ENCODE measurements at regions not wholly inside any gene's neighbourhood (a gene's known extent, or its start where the extent isn't known, plus 50 kb on each side); places are given as distances from the start of the nearest gene placed in this dataset.

DNA sequence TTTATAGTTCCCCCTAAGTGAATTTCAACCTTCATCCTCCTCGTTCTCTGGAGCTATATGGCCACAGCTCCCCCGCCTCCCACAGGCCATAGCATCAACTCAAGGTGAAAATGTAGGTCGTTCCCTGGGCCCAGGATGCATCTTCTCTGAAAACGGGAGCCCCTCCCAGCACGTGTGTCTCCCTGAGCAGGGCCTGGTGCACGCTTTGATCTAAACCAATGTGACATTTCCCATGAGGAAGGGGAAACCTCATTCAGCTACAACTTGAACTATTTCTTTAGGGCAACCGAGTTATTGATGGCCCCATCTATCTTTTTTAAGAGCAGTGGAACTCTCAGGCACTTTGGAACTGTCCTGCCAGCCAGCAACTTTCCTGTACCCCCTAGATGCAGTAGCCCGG is 57.8 kb upstream of the BACE2 start:
- H3K27ac ChIP-seq (ENCODE audit: low read length): no peak overlapping the region
- H3K9ac ChIP-seq (ENCODE audit: low read depth, low read length): no peak overlapping the region
- H3K9me3 ChIP-seq (ENCODE audit: insufficient read depth, low read depth, low read length): no peaks in the 10 kb centered on the region
- H3K4me1 ChIP-seq (ENCODE audit: insufficient read depth, low read length): peaks cover 7% of the 10 kb centered on the region; the same call in 1 of the 2 replicates
- H3K36me3 ChIP-seq (ENCODE audit: insufficient read depth, low read depth, low read length): no peaks in the 10 kb centered on the region
- no peaks in the 10 kb centered on the region for H3K27me3 ChIP-seq (ENCODE audit: insufficient read depth, low read length)
- no peak overlapping the region for H3K4me3 ChIP-seq (ENCODE audit: low read length)

- Histone ChIP-seq H3K36me3 (ENCODE audit: insufficient read depth, low read depth, low read length) (no peaks in the 10 kb centered on the region), H3K27ac (ENCODE audit: low read length) (no peak overlapping the region), H3K27me3 (ENCODE audit: insufficient read depth, low read length) (no peaks in the 10 kb centered on the region), H3K9me3 (ENCODE audit: insufficient read depth, low read depth, low read length) (no peaks in the 10 kb centered on the region), H3K4me1 (ENCODE audit: insufficient read depth, low read length) (peaks cover 7% of the 10 kb centered on the region; the same call in 1 of the 2 replicates), H3K4me3 (ENCODE audit: low read length) (no peak overlapping the region), H3K9ac (ENCODE audit: low read depth, low read length) (no peak overlapping the region)
These were observed 57.3 kb upstream of the BACE2 start for GRCh38 chr21:41110664-41111063.

DNA sequence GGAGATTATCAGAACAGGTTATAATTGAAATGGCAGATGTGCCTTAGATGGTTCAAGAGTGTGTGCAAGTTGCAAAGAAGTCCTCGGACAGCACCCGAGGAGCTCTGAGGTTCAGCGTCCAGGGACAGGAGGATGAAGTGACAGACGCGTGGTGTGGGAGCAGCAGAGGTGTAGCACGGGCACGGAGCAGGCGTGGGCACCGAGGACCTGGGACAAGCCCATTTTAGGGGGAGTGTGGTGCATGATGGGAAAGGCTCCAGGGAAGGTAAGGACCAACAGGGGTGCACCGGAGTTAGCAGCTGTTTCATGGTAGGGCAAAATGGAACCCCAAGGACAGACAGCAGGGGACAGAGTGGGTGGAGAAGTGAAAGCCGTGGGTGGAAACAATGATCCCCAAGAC is 56.3 kb upstream of the BACE2 start:
- Histone ChIP-seq H3K9me3 (ENCODE audit: insufficient read depth, low read depth, low read length) (no peaks in the 10 kb centered on the region), H3K4me3 (ENCODE audit: low read length) (no peak overlapping the region), H3K4me1 (ENCODE audit: insufficient read depth, low read length) (peaks cover 7% of the 10 kb centered on the region; the same call in 1 of the 2 replicates), H3K27me3 (ENCODE audit: insufficient read depth, low read length) (no peaks in the 10 kb centered on the region), H3K27ac (ENCODE audit: low read length) (no peak overlapping the region), H3K9ac (ENCODE audit: low read depth, low read length) (no peak overlapping the region), H3K36me3 (ENCODE audit: insufficient read depth, low read depth, low read length) (no peaks in the 10 kb centered on the region)

- H3K27ac ChIP-seq (ENCODE audit: low read length): no peak overlapping the region
- H3K4me3 ChIP-seq (ENCODE audit: low read length): no peak overlapping the region; the same call in 1 of the 2 replicates
- no peak overlapping the region for H3K9ac ChIP-seq (ENCODE audit: low read depth, low read length)
These were observed 54.9 kb upstream of the BACE2 start for GRCh38 chr21:41112740-41113692.

GRCh38 chr21:41115851-41116250 is 52.1 kb upstream of the BACE2 start:
- H3K9me3 ChIP-seq (ENCODE audit: insufficient read depth, low read depth, low read length): no peaks in the 10 kb centered on the region
- H3K4me1 ChIP-seq (ENCODE audit: insufficient read depth, low read length): peaks cover 7% of the 10 kb centered on the region; the same call in 1 of the 2 replicates
- no peak overlapping the region for H3K4me3 ChIP-seq (ENCODE audit: low read length)
- no peaks in the 10 kb centered on the region for H3K36me3 ChIP-seq (ENCODE audit: insufficient read depth, low read depth, low read length)
- H3K27me3 ChIP-seq (ENCODE audit: insufficient read depth, low read length): no peaks in the 10 kb centered on the region
- no peak overlapping the region for H3K9ac ChIP-seq (ENCODE audit: low read depth, low read length)
- H3K27ac ChIP-seq (ENCODE audit: low read length): no peak overlapping the region

More at GRCh38 chr21:41112740-41113692, 54.9 kb upstream of the BACE2 start:
- H3K36me3 ChIP-seq (ENCODE audit: insufficient read depth, low read depth, low read length): no peaks in the 10 kb centered on the region
- no peaks in the 10 kb centered on the region for H3K27me3 ChIP-seq (ENCODE audit: insufficient read depth, low read length)
- peaks cover 7% of the 10 kb centered on the region; the same call in 1 of the 2 replicates for H3K4me1 ChIP-seq (ENCODE audit: insufficient read depth, low read length)
- H3K9me3 ChIP-seq (ENCODE audit: insufficient read depth, low read depth, low read length): no peaks in the 10 kb centered on the region
